IMR-90 (cell line): ENCODE measurements at regions not wholly inside any gene's neighbourhood (a gene's known extent, or its start where the extent isn't known, plus 50 kb on each side); places are given as distances from the start of the nearest gene placed in this dataset.

Source experiments
- ATAC-seq: fragments of 200-7000 bp; cut with Tn5 transposase; 2 replicates; pipeline ENCODE4 v1.9.1; 2020; ENCODE audit warnings: low read depth, mild to moderate bottlenecking, moderate library complexity
- BruUV-seq: library from RNA; stranded (reverse); fragments of 400-500 nt; replicated peaks from 2 replicates; lab custom pipeline; 2021; lab: Mats Ljungman, UMichigan
- CTCF ChIA-PET: fragments of 300-600 bp; formaldehyde crosslinking; extraction: SDS; loops from one replicate; lab custom pipeline; 2021; ENCODE audit warnings: antibody characterized with exemption; lab: Yijun Ruan, JAX
- POLR2A ChIA-PET: fragments of 300-600 bp; sonication (Branson Sonifier 250); formaldehyde crosslinking; loops from one replicate; lab custom pipeline; 2022; ENCODE audit warnings: antibody characterized with exemption; ENCODE audit not compliant: unreplicated experiment; lab: Charles Lee
- DNase-seq: peaks from one replicate; pipeline ENCODE4 v3.0.0; 2013
- H2AFZ ChIP-seq: replicated peaks from 2 replicates; pipeline ENCODE3; 2013; ENCODE audit warnings: low read length, mild to moderate bottlenecking; ENCODE audit not compliant: poor library complexity
- H2AK5ac ChIP-seq: 2 replicates; pipeline ENCODE4 v1.6.1; 2013; ENCODE audit warnings: low read depth, low read length, inconsistent platforms
- H2AK9ac ChIP-seq: replicated peaks from 2 replicates; pipeline ENCODE3; 2013; ENCODE audit warnings: mild to moderate bottlenecking, low read depth, low read length, moderate library complexity; ENCODE audit not compliant: poor library complexity
- H2BK120ac ChIP-seq: 2 replicates; pipeline ENCODE4 v1.6.1; 2013; ENCODE audit warnings: low read depth, low read length, inconsistent platforms
- H2BK15ac ChIP-seq: 3 replicates; pipeline ENCODE4 v1.6.1; 2013; ENCODE audit warnings: low read depth, low read length, inconsistent platforms
- H2BK20ac ChIP-seq: 2 replicates; pipeline ENCODE4 v1.6.1; 2013; ENCODE audit warnings: low read depth, mild to moderate bottlenecking, inconsistent platforms, low read length, moderate library complexity
- H2BK5ac ChIP-seq: 2 replicates; pipeline ENCODE4 v1.6.1; 2013; ENCODE audit warnings: mild to moderate bottlenecking, low read depth, low read length, inconsistent platforms; ENCODE audit not compliant: poor library complexity, severe bottlenecking
- H3K14ac ChIP-seq: replicated peaks from 2 replicates; pipeline ENCODE4 v1.6.1; 2013; ENCODE audit warnings: low read depth, low read length, inconsistent platforms
- H3K18ac ChIP-seq: 2 replicates; pipeline ENCODE4 v1.6.1; 2013; ENCODE audit warnings: low read depth, low read length, control low read depth
- H3K23ac ChIP-seq: 2 replicates; pipeline ENCODE4 v1.6.1; 2013; ENCODE audit warnings: low read depth, low read length, inconsistent platforms
- H3K27ac ChIP-seq: 2 replicates; pipeline ENCODE4 v1.5.1; 2013; ENCODE audit warnings: mild to moderate bottlenecking, control low read depth, low read length; ENCODE audit not compliant: insufficient read depth
- H3K27me3 ChIP-seq: 2 replicates; pipeline ENCODE4 v1.6.1; 2013; ENCODE audit warnings: low read length; ENCODE audit not compliant: control insufficient read depth, insufficient read depth
- H3K36me3 ChIP-seq: 2 replicates; pipeline ENCODE4 v1.6.1; 2013; ENCODE audit warnings: low read length, mixed read lengths; ENCODE audit not compliant: control insufficient read depth, insufficient read depth
- H3K4ac ChIP-seq: 2 replicates; pipeline ENCODE4 v1.6.1; 2013; ENCODE audit warnings: low read depth, low read length, inconsistent platforms
- H3K4me1 ChIP-seq: 2 replicates; pipeline ENCODE4 v1.6.1; 2013; ENCODE audit warnings: low read length, mixed read lengths; ENCODE audit not compliant: control insufficient read depth, insufficient read depth
- H3K4me2 ChIP-seq: 2 replicates; pipeline ENCODE4 v1.6.1; 2013; ENCODE audit warnings: low read depth, mild to moderate bottlenecking, control low read depth, low read length, moderate library complexity
- H3K4me3 ChIP-seq: 2 replicates; pipeline ENCODE4 v1.5.1; 2013; ENCODE audit warnings: low read depth, mild to moderate bottlenecking, control low read depth, low read length, moderate library complexity; ENCODE audit not compliant: insufficient read depth
- H3K56ac ChIP-seq: 2 replicates; pipeline ENCODE4 v1.6.1; 2013; ENCODE audit warnings: low read length, inconsistent platforms; ENCODE audit not compliant: insufficient read depth; ENCODE audit errors: extremely low read depth
- H3K79me1 ChIP-seq, 2 experiments: 2 replicates each; pipeline ENCODE4 v1.6.1; 2013; ENCODE audit warnings: low read length in 2 of 2, inconsistent platforms in 1 of 2, low read depth in 1 of 2
- H3K9ac ChIP-seq: 2 replicates; pipeline ENCODE4 v1.6.1; 2013; ENCODE audit warnings: low read depth, low read length, control low read depth
- H3K9me1 ChIP-seq: 2 replicates; pipeline ENCODE4 v1.6.1; 2013; ENCODE audit warnings: low read length, inconsistent platforms; ENCODE audit not compliant: insufficient read depth
- H3K9me3 ChIP-seq: 2 replicates; pipeline ENCODE4 v1.6.1; 2013; ENCODE audit warnings: low read length; ENCODE audit not compliant: control insufficient read depth, insufficient read depth
- H4K20me1 ChIP-seq: 2 replicates; pipeline ENCODE4 v1.6.1; 2013; ENCODE audit warnings: low read length, inconsistent platforms; ENCODE audit not compliant: insufficient read depth
- H4K5ac ChIP-seq: 2 replicates; pipeline ENCODE4 v1.6.1; 2013; ENCODE audit warnings: mild to moderate bottlenecking, low read depth, low read length, control low read depth
- H4K8ac ChIP-seq, 2 experiments: 2 replicates each; pipeline ENCODE4 v1.6.1; 2013; ENCODE audit warnings: low read depth in 2 of 2, low read length in 2 of 2, control low read depth in 1 of 2, inconsistent platforms in 1 of 2
- H4K91ac ChIP-seq: 2 replicates; pipeline ENCODE4 v1.6.1; 2013; ENCODE audit warnings: low read depth, low read length, inconsistent platforms; ENCODE audit not compliant: insufficient read depth
- CHD1 ChIP-seq: IDR thresholded peaks from 2 replicates; pipeline ENCODE4 v1.6.1; 2012; ENCODE audit warnings: low read depth, low read length, improper control_type of control experiment
- WGBS, 2 experiments: methylation state at CpG; one replicate each; pipeline versions ENCODE4 v1.1.5 to v1.1.7; 2013; ENCODE audit warnings: missing lambda C conversion rate in 2 of 2; ENCODE audit not compliant: insufficient read length in 1 of 2; ENCODE audit errors: extremely low coverage in 2 of 2; 5-methylcytosine and 5-hydroxymethylcytosine counted together
- dilution Hi-C: fragments of 300-500 bp; cut with HindIII; formaldehyde crosslinking; loops from one replicate; pipeline ENCODE4 v1.14.3; 2018; ENCODE audit warnings: low sequenced_read_pairs; ENCODE audit not compliant: unreplicated experiment
- in situ Hi-C: fragments of 300-500 bp; cut with MboI; formaldehyde crosslinking; loops from 3 replicates; pipeline ENCODE4 v1.14.3; 2019; ENCODE audit warnings: low sequenced_read_pairs, inconsistent platforms, mixed read lengths
- intact Hi-C: fragments of 100-400 bp; cut with micrococcal nuclease; formaldehyde crosslinking; loops from 2 replicates; pipeline ENCODE4 v1.10.0; 2022

GRCh38 chr7:140269004-140269638 lies 92.3 kb upstream of the KDM7A start:
- no peak overlapping the region for H3K27ac ChIP-seq
- no peak overlapping the region for H3K18ac ChIP-seq
- H2AK5ac ChIP-seq = no peak overlapping the region
- H4K91ac ChIP-seq = no peak overlapping the region
- H2BK120ac ChIP-seq = no peak overlapping the region
- H3K4me2 ChIP-seq = no peak overlapping the region
- no peak overlapping the region for H4K5ac ChIP-seq
- H3K23ac ChIP-seq = no peak overlapping the region
- intact Hi-C loops (no loop called here), in situ Hi-C loops (no loop called here), dilution Hi-C loops (no loop called here)
- H3K9me1 ChIP-seq = no peaks in the 10 kb centered on the region
- no peak overlapping the region for H3K14ac ChIP-seq
- ChIA-PET CTCF (no interaction called here), POLR2A (no interaction called here)
- H2AFZ ChIP-seq = no peak overlapping the region
- DNase-seq (no peak), ATAC-seq (no peak)
- H3K9ac ChIP-seq = no peak overlapping the region
- no peaks in the 10 kb centered on the region for H3K36me3 ChIP-seq
- no peaks in the 10 kb centered on the region for H3K9me3 ChIP-seq
- no peaks in the 10 kb centered on the region for H4K20me1 ChIP-seq
- H3K4me3 ChIP-seq = no peak overlapping the region
- H3K56ac ChIP-seq = no peak overlapping the region
- TF ChIP-seq CHD1 = no peak
- no peaks in the 10 kb centered on the region for H3K79me1 ChIP-seq
- no peak overlapping the region for H4K8ac ChIP-seq
- no peak overlapping the region for H3K4ac ChIP-seq
- no peak overlapping the region for H2BK5ac ChIP-seq
- no CpG with 5 or more reads among the region's 6 CpGs for WGBS, 2 experiments
- H2AK9ac ChIP-seq = no peak overlapping the region
- no peaks in the 10 kb centered on the region for H3K4me1 ChIP-seq
- H2BK20ac ChIP-seq = no peak overlapping the region
- peaks cover 14% of the 10 kb centered on the region; the same call in 1 of the 2 replicates for H3K27me3 ChIP-seq
- BruUV-seq = no TSS peak
- H2BK15ac ChIP-seq = no peak overlapping the region
